Esophagus muscularis mucosa (tissue), 4 donors: ENCODE measurements at regions not wholly inside any gene's neighbourhood (a gene's known extent, or its start where the extent isn't known, plus 50 kb on each side); places are given as distances from the start of the nearest gene placed in this dataset.

Experiments
- EP300 ChIP-seq: sonication (generic); formaldehyde crosslinking; IDR thresholded peaks from one replicate; pipeline ENCODE4 v1.6.1; 2017; ENCODE audit warnings: antibody characterized with exemption
- POLR2A ChIP-seq: fragments of 450-650 bp; IDR thresholded peaks from one replicate; pipeline ENCODE4 v1.6.1; 2017; ENCODE audit warnings: antibody characterized with exemption, moderate library complexity, mild to moderate bottlenecking, low read depth
- TF ChIP-seq, protein P1 (sequence below), 3 experiments: fragments of 200-600 bp in 2 of 3; fragments of 450-650 bp in 1 of 3; sonication (generic) in 2 of 3; IDR thresholded peaks; one replicate each; pipeline ENCODE4 v1.5.1; 2017 to 2019; ENCODE audit warnings: antibody characterized with exemption in 3 of 3, mild to moderate bottlenecking in 2 of 3, moderate library complexity in 1 of 3

DNA sequence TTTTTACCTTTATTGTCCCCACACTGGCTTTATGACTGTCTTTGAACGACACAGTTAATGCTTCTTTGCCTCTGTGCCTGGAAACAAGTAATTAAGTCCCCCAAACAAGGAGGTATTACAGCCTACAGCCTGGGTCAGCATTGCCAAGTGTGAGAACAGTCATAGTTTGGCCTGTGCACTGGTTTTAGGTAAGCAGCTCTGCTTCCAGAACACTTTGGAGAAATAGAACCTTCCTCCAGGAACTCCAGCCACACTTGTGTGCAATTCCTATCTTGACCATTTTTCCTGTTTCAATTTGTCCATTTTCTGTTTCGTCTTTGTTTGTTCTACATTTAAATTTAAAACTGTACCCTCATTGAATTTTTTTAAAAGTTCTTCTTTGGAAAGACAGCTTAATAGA, 568.2 kb downstream of the TUSC7 start:
- TF ChIP-seq, protein P1, sequence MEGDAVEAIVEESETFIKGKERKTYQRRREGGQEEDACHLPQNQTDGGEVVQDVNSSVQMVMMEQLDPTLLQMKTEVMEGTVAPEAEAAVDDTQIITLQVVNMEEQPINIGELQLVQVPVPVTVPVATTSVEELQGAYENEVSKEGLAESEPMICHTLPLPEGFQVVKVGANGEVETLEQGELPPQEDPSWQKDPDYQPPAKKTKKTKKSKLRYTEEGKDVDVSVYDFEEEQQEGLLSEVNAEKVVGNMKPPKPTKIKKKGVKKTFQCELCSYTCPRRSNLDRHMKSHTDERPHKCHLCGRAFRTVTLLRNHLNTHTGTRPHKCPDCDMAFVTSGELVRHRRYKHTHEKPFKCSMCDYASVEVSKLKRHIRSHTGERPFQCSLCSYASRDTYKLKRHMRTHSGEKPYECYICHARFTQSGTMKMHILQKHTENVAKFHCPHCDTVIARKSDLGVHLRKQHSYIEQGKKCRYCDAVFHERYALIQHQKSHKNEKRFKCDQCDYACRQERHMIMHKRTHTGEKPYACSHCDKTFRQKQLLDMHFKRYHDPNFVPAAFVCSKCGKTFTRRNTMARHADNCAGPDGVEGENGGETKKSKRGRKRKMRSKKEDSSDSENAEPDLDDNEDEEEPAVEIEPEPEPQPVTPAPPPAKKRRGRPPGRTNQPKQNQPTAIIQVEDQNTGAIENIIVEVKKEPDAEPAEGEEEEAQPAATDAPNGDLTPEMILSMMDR (IDR thresholded peaks at IDR 0.05) = no peak
- TF ChIP-seq POLR2A (no peak), EP300 (no peak)
